ENCODE measurements at regions not wholly inside any gene's neighbourhood (a gene's known extent, or its start where the extent isn't known, plus 50 kb on each side); places are given as distances from the start of the nearest gene placed in this dataset.

DNA sequence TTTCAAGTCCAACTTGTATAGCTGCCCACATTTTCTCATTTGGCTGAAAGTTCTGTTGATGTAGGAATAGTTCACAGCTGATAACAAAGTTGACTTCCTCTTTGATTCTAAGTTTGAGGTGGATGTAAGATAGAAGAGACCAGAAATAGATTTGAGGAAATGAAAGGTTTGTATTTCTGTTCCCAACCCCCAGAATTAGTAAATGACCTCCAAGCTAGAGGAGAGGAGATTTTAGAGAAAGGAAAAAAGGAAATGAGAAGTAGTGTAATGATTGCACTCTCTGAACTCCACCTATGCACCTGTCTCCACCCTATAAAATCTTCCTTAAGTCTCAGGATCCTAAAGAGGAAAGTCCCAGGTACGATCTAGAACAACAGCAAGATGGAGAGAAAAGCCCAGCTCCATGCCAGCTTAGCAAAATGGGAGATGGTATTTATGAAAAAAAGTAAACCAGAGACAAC is 130.4 kb upstream of the POC5 start:
- TF ChIP-seq POLR2A (IDR thresholded peaks at IDR 0.05) (no peak), POLR2AphosphoS5 (IDR thresholded peaks at IDR 0.05) (no peak)
- TF ChIP-seq, protein P1, sequence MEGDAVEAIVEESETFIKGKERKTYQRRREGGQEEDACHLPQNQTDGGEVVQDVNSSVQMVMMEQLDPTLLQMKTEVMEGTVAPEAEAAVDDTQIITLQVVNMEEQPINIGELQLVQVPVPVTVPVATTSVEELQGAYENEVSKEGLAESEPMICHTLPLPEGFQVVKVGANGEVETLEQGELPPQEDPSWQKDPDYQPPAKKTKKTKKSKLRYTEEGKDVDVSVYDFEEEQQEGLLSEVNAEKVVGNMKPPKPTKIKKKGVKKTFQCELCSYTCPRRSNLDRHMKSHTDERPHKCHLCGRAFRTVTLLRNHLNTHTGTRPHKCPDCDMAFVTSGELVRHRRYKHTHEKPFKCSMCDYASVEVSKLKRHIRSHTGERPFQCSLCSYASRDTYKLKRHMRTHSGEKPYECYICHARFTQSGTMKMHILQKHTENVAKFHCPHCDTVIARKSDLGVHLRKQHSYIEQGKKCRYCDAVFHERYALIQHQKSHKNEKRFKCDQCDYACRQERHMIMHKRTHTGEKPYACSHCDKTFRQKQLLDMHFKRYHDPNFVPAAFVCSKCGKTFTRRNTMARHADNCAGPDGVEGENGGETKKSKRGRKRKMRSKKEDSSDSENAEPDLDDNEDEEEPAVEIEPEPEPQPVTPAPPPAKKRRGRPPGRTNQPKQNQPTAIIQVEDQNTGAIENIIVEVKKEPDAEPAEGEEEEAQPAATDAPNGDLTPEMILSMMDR (IDR thresholded peaks at IDR 0.05): no peak
